Caki2 (cell line): ENCODE measurements at regions not wholly inside any gene's neighbourhood (a gene's known extent, or its start where the extent isn't known, plus 50 kb on each side); places are given as distances from the start of the nearest gene placed in this dataset.

Source experiments
- DNase-seq: peaks from one replicate; pipeline ENCODE4 v3.0.0-alpha.2; 2015; ENCODE audit warnings: low read depth
- in situ Hi-C: cut with HindIII; loops from 2 replicates; pipeline ENCODE4 v1.10.0; 2016; ENCODE audit warnings: low sequenced_read_pairs, low pct_unique_long_range_greater_than_20kb, mixed read lengths

DNA sequence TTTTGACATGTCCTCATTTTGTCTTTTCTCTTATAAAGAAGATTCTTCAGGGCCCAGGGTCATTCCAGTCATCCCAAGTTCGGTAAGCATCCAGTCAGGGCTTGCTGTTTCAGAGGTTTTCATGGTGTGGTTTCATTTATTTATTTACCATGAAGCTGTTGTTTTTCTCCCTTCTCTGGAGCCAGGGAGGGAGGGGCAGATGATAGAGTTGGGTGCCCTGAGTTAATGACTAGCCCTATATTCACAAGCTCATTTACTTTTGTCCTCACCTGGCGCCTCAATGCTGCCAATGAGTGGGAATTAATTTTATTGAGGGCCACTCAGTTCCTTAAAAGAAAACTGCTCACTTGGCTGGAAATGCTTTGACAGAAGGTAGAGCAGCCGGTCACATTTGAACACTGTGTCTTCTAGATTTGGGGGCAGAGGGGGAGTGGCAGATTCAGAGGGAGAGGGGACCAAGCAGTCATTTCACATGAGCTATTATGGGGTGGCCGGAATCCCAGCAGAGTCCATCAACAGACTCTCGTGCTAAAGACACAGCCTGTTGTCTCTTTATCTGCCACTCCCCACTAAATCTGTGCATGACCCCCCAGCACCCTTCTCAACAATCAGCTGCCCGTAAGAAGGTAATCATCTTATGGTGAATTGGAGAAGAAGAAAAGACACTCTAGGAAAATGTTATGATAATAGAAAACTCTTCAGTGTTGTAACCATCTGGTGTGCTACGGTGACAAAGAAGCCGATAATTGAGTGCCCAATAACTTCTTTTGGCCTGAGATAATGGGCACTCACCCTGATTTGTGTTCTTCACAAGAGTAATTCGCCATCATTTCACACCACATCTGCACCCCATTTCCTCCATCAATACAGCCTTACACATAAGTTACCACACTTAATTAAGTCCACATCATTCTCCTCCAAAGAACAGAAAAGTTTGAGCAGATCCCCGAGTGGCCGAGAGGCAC, 573.5 kb upstream of the JAG1 start:
- no peak for DNase-seq
- in situ Hi-C loops, result no loop called here

DNA sequence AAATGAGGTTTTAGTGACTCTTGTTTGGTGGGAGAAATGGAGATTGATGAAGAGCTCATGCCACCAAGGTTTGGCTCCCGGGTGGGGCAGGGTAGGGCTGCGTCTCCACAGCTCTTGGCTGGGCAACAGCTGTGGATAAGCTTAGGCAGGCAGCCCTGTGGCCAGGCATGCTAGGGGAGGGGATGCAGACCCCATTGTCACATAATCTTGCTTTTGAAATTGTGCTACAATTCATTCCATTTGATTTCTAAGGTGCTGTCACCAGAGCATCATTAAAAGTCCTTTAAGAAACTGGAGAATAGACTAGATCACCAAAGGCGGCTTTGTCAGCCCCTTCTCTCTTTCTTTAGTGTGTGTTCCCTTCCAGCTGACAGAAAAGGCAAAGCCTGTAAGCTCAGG, 574.2 kb upstream of the JAG1 start:
- no peak for DNase-seq
- in situ Hi-C loops, result no loop called here

DNA sequence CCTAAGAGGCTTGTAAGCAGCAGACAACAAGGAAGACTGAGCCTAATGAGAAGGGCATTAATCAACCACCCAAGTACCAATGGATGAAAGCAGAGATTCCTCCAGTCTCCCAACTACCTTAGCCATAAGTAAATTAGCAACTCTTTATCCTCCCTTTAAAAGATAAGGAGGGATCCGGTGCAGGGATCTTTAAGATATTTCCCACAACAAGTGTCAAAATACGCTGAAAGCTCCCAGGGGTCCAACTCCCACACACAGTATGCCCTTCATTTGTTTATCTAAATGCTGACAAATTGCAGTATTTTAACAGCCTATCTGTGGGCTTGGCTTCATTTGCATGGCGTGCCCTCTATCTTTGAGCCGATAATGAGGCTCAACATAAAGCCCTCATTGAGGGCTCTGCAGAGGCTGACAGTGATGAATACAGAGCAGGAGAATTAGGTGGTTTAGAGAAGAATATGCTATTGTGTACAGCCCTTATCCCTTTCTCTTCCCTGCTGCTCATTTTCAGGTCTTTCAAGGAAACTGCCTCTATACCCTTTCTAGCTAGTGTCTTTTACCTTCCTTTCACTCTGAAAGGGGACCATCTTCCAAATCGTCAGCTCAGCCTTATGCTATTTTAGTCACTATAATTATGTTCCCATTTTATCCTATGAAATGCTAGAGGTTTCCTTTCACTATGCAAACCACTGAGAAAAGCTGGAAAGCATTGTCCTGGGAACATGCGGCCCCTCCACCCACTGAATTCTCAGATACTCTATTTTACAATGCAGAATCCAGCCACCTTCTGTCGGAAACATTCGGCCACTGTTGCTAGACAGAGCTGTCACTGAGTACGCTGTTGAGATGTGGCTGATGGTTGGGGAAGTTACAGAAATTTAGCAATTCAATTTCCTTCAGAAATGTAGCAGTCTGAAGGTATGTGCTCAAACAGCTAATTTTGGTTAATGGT, 575.2 kb upstream of the JAG1 start:
- no peak for DNase-seq

DNA sequence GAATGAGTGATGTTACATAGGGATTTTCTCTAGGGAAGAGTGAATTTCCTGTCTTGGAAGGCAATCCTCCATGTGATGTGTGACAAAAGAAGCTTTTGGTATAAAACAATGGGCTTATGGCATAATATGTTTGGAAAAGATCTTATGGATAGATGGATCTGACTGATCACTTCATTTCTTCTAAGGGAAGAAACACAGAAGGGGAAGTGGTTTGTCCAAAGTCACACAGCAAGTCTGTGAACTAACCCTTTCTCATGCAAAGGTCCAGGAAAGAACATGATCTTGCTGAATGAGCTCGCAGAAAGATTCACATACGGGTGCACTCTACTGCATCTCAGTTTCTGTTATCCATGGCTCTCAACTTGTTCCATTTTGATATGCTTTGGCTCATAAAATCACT, 575.9 kb upstream of the JAG1 start:
- DNase-seq, result no peak
- in situ Hi-C loops, result no loop called here

More for the DNA sequence above, 575.2 kb upstream of the JAG1 start:
- in situ Hi-C loops, result no loop called here

DNA sequence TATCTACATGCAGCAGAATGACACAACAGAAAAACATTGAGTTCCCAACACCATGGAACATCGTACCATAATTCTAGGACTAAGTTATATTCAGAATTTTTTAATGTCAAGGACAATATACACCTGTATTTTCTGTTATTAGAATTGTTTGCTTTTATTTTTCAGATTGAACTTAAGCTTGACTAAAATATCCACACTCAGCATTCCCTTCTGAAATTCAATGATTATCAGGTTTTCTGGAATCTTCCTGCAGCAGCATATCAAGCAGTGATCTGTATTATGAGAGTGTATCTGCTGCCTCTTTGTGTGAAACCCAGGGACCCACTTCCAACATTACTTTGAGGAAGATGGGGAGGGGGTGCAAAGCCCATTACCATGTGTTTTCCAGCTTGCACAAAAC, 578.6 kb upstream of the JAG1 start:
- no peak for DNase-seq
- in situ Hi-C loops, result no loop called here

DNA sequence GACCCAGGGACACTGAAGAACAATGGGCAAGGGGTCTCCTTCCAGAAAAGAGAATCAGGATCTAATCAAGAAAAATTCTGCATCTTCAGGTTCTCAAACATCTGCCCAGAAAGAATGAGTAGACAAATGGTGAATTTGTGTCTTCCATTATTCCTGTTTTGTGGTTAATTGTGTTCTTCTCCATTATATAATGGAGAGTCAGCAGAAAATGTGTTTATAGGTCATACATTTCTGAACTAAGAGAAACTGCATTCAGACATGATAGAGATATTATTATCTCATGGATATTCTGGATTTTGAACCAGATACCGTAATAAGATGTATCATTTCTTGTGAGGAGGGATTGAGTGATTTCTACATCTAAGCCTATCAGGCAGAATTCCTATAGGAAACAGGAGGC, 581.7 kb upstream of the JAG1 start:
- in situ Hi-C loops, result no loop called here
- no peak for DNase-seq

DNA sequence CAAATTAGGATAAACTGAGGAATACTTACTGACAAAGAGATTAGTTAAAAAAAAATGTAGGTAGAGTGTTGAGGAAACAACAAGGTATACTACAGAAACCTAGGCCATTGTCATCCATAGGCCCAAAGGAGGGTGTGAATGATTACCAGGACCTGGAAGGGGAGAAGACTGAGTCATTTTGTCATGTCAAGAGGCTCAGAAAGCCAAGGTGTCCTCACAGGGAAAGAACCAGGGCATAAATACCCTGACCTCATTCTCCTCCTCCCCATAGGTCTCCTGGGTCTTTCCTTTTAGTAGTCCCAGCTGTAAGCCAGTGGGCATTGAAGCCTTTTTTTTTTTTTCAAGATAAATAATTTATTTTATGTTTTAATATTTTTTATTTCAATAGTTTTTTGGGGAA, 582.1 kb upstream of the JAG1 start:
- DNase-seq, result no peak
- in situ Hi-C loops, result no loop called here

DNA sequence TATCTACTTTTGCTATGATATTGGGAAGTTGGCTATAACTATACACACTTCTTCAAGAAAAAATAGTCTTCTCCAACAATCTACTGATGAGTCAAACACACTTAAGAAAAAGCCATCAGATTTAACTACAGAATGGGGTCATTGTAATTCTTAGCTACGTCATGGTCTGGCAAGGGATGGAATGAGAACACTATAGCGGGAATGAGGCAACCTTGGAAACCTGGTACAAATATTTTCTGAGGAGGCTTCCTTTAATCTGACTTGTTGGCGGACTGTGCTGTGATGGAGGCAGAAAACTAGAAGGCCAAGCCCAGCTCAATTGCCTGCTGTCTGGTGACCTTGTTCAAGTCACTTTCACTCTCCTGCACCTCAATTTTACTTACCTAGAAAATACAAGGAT, 586.8 kb upstream of the JAG1 start:
- no peak for DNase-seq
- in situ Hi-C loops, result no loop called here

DNA sequence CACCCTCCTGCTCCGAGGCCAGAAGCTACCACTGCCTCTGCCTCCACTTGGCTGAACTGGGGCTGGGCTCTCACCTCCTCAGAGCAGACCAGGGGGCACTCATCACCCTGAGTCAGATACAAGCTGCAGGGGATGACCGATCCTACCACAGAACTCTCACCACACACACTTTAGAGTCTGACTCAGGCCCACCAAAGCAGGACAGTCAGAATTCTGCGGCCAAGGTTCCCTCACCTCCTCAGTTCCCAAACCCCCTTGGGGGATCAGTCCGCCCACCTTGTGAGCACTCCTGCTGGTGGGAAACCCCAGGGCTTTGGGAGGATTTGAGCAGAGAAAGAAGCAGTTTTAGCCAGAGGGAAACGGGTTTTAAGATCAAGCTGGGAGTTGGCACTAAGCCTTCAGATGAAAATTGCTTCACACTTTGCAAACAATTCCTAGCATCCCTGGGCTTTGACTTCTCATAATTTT, 587.8 kb upstream of the JAG1 start:
- in situ Hi-C loops, result no loop called here
- DNase-seq, result peak; percentile 25

DNA sequence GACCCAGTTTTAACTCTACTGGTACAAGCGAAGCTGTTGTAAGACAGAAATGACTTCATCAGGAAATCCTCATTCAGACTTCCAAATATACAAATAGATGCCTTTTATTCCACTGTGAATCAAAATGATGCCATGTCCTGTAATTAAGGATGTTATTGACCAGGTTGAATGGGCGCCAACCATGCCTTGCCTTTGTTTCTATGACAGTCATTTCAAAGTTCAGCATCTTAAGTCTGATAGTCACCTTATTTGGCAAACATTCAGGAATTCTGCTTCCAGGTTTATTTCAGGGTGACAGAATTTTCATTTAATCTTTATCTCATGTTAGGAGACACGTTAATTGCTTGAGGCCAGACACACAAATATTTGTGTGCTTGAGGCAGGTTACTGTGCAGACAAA, 592.8 kb upstream of the JAG1 start:
- in situ Hi-C loops, result no loop called here
- DNase-seq, result peak; percentile 98

DNA sequence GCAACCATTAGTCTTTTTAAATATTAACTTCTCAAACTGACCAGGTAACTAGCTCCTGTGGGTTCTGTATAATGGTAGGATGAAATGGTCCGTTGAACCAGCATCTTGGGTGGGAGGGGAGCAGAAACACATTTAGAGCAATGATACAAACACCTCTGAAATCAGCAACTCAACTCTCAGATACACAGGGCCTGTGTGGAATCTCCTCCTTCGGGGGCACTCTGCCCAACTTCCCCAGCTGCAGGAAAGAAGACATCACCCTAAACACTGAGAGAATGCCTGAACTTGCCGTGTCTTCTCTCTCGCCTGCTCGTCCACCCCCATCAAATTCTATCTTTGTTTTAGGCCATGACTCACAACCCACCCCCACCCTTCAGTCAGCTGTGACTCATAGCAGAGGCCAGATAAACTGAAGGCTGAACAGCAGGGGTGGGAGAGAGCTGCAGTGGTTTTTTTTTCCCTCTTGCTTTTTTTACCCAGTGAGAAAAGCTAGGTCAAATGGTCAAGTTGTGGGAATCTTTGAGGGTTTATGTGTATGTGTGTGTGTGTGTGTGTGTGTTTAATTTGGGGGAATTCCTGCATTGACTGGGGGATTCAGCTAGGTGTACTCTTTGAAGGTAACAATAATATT, 593.4 kb upstream of the JAG1 start:
- in situ Hi-C loops, result no loop called here
- peak; percentile 100 for DNase-seq

DNA sequence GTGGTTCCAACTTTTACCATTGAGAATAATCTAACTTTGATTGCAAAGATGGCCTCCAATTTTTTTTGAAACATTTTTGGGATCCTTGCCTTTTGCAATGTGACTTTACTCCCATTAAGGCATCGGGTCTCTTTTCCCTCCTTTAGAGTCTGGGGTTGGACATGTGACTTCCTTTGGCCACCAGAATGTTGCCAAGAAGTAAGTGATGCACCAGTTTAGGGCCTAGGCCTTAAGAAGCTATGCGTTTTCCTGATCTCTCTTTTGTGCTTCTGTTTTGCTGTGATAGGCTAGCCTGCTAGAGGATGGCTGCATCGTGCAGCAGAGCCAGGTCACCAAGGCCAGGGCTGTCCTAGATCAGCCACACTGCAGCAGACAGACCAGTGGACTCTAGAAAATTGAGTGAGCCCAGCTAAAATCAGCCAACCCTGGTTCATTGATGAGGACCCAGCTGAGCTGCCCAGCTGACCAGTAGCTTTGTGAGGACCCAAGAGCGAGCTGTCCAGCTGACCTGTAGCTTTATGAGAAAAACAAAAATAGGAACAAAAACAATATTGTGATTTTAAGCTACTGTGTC, 594.0 kb upstream of the JAG1 start:
- no peak for DNase-seq
- in situ Hi-C loops, result no loop called here

DNA sequence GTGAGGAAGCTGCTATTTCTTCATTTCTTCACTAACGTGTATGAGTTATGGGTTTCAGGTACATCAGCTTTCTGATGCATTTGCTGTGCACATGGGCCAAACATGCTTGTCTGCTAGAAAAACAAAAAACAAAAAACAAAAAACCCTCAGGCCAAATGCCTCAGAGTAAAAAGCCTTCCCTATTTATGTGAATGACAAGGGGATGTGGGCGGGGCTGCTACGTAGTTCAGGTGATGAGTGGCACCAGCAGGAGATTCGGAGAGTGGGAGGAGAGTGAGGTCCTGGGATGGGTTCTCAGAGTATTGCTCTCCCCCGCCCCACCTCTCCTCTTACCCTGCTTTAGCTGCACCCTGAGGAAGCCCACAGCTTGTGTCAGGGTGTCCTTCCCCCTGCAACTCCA, 596.8 kb upstream of the JAG1 start:
- DNase-seq, result no peak
- in situ Hi-C loops, result no loop called here

DNA sequence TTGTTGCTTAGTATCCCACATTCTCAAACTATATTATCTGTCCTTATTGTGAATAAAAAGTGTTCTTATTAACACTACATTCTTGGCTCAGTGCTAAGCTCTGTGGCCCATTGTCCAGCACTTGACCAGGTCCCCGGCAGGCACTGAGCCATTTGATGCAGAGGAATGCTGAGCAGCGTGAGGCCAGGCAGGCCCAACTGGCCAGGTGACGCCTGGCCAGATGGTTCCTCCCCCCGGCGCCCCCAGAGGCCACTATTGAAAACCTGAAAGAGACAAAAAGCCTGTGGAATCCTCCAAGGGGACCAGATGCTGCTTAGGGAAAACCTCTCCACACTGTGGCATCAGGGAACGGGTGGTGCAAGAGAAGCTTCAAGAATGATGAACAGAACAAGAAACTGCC, 597.5 kb upstream of the JAG1 start:
- no peak for DNase-seq
- in situ Hi-C loops, result no loop called here

DNA sequence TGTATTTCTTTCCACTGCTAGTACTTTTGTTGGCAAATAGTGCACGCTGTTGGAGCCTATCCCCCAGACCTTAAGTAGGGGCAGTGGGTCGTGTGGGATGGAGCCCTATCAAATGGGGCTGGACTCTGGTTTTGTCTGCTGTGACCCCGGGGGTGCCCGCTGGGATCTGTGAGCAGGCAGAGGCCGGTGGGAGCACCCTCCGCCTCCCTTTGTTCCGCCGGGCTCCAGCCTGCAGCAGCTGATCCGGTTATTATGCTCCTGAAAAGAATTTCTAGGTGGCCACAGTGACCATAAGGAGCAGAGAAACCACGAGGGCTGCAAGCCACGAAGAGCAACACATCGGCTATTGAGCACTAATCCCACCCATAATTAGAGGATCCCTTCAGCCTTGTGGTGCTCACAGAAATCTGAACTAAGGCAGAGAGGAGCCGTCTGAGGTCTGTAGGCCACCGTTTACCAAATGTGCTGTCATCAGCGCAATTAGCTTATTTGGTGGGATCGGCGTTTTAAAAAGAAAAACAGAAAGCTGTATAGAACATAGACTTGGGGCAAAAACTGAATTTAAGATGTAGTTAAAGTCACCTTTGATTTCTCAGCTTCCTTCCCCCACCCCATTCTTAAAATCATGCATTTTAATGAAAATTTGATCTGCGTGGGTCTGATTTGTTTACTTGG, 598.3 kb upstream of the JAG1 start:
- no peak for DNase-seq
- in situ Hi-C loops, result no loop called here

DNA sequence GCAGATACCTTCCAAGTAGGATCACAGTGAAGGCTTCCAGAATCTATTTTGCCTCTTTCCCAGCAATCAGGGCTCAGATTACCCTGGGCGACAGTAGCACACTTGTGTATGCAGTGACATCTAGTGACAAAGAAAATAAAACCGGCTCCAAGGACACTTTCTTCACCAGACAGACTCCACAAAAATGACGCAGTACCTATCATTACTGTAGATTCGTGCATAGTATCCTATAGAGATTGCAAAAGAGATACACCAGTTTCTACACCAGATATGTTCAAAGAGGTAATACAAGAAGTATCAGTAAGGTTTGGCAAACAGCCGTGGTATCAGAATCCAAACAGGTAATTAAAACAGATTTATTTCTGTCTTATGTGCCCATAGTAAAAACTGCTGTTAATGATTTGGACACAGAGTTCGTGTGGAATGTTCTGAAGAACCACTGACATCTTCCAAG, 600.4 kb upstream of the JAG1 start:
- DNase-seq, result peak; percentile 72
- in situ Hi-C loops, result no loop called here

DNA sequence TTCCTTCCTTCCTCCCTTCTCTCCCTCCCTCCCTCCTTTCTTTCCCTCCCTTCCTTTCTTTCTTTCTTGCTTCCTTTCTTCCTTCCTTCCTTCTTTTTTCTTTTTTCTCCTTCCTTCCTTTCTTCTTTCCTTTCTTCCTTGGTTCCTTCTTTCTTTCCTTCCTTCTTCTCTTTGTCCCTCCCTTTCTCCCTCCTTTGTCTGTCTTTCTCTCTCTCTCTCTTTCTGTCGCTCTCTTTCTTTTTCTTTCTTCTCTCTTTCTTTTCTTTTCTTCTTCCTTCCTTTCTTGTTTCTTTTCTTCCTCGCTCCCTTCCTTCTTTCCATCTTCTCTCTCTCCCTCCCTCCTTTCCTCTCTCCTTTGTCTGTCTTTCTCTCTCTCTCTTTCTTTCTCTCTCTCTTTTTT, 601.9 kb upstream of the JAG1 start:
- DNase-seq, result no peak
- in situ Hi-C loops, result no loop called here

DNA sequence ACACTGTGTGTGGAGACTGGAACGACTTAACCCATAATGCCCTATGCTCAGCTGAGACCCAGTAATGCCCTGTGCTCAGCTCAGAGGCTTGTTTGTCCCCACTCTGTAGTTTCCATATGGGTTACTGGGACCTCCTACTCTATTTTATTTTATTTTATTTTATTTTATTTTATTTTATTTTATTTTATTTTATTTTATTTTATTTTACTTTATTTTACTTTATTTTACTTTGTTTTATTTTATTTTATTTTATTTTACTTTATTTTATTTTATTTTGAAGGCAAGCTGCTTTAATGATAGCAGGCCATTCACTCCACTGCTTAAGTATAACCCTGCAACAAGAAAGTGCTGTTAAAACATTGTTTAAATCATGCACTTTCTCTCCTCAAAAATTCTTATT, 603.4 kb upstream of the JAG1 start:
- in situ Hi-C loops, result no loop called here
- DNase-seq, result no peak
